PFSK-1 (cell line): ENCODE measurements at regions not wholly inside any gene's neighbourhood (a gene's known extent, or its start where the extent isn't known, plus 50 kb on each side); places are given as distances from the start of the nearest gene placed in this dataset.

Source experiments
- FOXP2 ChIP-seq: optimal IDR thresholded peaks from 2 replicates; pipeline ENCODE3; 2011; ENCODE audit warnings: borderline replicate concordance, control low read depth, inconsistent platforms; ENCODE audit not compliant: insufficient read depth; ENCODE audit errors: extremely low read length, extremely low read depth
- POLR2AphosphoS5 ChIP-seq: IDR thresholded peaks from 2 replicates; pipeline ENCODE4 v1.6.1; 2012; ENCODE audit warnings: low read depth, mild to moderate bottlenecking, control low read depth, low read length, moderate library complexity
- REST ChIP-seq, 2 experiments: IDR thresholded peaks; 2 replicates each; pipeline versions ENCODE4 v1.6.1 to v1.8.0; 2011 to 2012; ENCODE audit warnings: low read depth in 2 of 2, low read length in 2 of 2, control low read depth in 1 of 2, inconsistent platforms in 1 of 2, mild to moderate bottlenecking in 1 of 2, moderate library complexity in 1 of 2; ENCODE audit not compliant: insufficient read depth in 1 of 2
- SIN3A ChIP-seq: IDR thresholded peaks from 2 replicates; pipeline ENCODE4 v1.6.1; 2012; ENCODE audit warnings: mild to moderate bottlenecking, low read length, moderate library complexity, borderline replicate concordance; ENCODE audit not compliant: insufficient read depth
- TAF1 ChIP-seq: IDR thresholded peaks from 2 replicates; pipeline ENCODE4 v1.6.1; 2012; ENCODE audit warnings: low read length, control low read depth, borderline replicate concordance; ENCODE audit not compliant: insufficient read depth

GRCh38 chr3:72573051-72573450 is 275.2 kb downstream of the SHQ1 start:
- TF ChIP-seq REST (IDR thresholded peaks at IDR 0.05; ENCODE audit: insufficient read depth in 1 of 2, low read depth in 2 of 2, low read length in 2 of 2) (no peak), POLR2AphosphoS5 (no peak), FOXP2 (no peak), SIN3A (no peak), TAF1 (no peak)

- no peak for TF ChIP-seq SIN3A
- no peak for TF ChIP-seq TAF1
- no peak for TF ChIP-seq POLR2AphosphoS5
- TF ChIP-seq REST (IDR thresholded peaks at IDR 0.05; ENCODE audit: insufficient read depth in 1 of 2, low read depth in 2 of 2, low read length in 2 of 2): no peak
- no peak for TF ChIP-seq FOXP2
These were observed 275.7 kb downstream of the SHQ1 start for GRCh38 chr3:72572489-72573007.

GRCh38 chr3:72571638-72572114 is 276.6 kb downstream of the SHQ1 start:
- TF ChIP-seq POLR2AphosphoS5 (no peak), SIN3A (no peak), FOXP2 (no peak), REST (IDR thresholded peaks at IDR 0.05; ENCODE audit: insufficient read depth in 1 of 2, low read depth in 2 of 2, low read length in 2 of 2) (no peak), TAF1 (no peak)

GRCh38 chr3:72571052-72571451 is 277.2 kb downstream of the SHQ1 start:
- TF ChIP-seq REST (IDR thresholded peaks at IDR 0.05; ENCODE audit: insufficient read depth in 1 of 2, low read depth in 2 of 2, low read length in 2 of 2): no peak
- TF ChIP-seq TAF1: no peak
- TF ChIP-seq SIN3A: no peak
- no peak for TF ChIP-seq FOXP2
- no peak for TF ChIP-seq POLR2AphosphoS5

GRCh38 chr3:72569754-72570440 is 278.3 kb downstream of the SHQ1 start:
- TF ChIP-seq REST (IDR thresholded peaks at IDR 0.05; ENCODE audit: insufficient read depth in 1 of 2, low read depth in 2 of 2, low read length in 2 of 2): no peak
- TF ChIP-seq SIN3A: no peak
- TF ChIP-seq TAF1: no peak
- no peak for TF ChIP-seq FOXP2
- TF ChIP-seq POLR2AphosphoS5: no peak
